ENCODE measurements at regions not wholly inside any gene's neighbourhood (a gene's known extent, or its start where the extent isn't known, plus 50 kb on each side); places are given as distances from the start of the nearest gene placed in this dataset.
"Not testable (repeated sequence)": the region's sequence is repeated elsewhere in the genome, so short reads cannot be mapped to it uniquely, and the experiment has no call there.

GRCh38 chr9:29616844-29617243 is 2043.6 kb upstream of the C9orf72 start:
- TF ChIP-seq POLR2A (IDR thresholded peaks at IDR 0.05; ENCODE audit: low read depth, low read length): no peak
- FAIRE-seq (no peak), DNase-seq (ENCODE audit: insufficient read length, low spot score) (no peak)

GRCh38 chr9:29625292-29625731 is 2052.0 kb upstream of the C9orf72 start:
- TF ChIP-seq POLR2A (IDR thresholded peaks at IDR 0.05; ENCODE audit: low read depth, low read length): no peak
- DNase-seq (ENCODE audit: insufficient read length, low spot score) (no peak), FAIRE-seq (peak; percentile 94)

- TF ChIP-seq POLR2A (IDR thresholded peaks at IDR 0.05; ENCODE audit: low read depth, low read length): no peak
- FAIRE-seq: no peak
- DNase-seq (ENCODE audit: insufficient read length, low spot score): no peak
Measured at GRCh38 chr9:29625931-29626330, 2052.7 kb upstream of the C9orf72 start.

GRCh38 chr9:29628856-29629255 is 2055.6 kb upstream of the C9orf72 start:
- not testable (repeated sequence) for DNase-seq (ENCODE audit: insufficient read length, low spot score); FAIRE-seq

- no peak for TF ChIP-seq POLR2A (IDR thresholded peaks at IDR 0.05; ENCODE audit: low read depth, low read length)
Measured at GRCh38 chr9:29637471-29638237, 2064.4 kb upstream of the C9orf72 start.

GRCh38 chr9:29640507-29640906 is 2067.2 kb upstream of the C9orf72 start:
- TF ChIP-seq POLR2A (IDR thresholded peaks at IDR 0.05; ENCODE audit: low read depth, low read length): no peak
- DNase-seq (ENCODE audit: insufficient read length, low spot score): no peak
- FAIRE-seq: no peak

More at GRCh38 chr9:29637471-29638237, 2064.4 kb upstream of the C9orf72 start:
- no peak for DNase-seq (ENCODE audit: insufficient read length, low spot score)
- no peak for FAIRE-seq

GRCh38 chr9:29644514-29644913 is 2071.2 kb upstream of the C9orf72 start:
- DNase-seq (ENCODE audit: insufficient read length, low spot score) (no peak), FAIRE-seq (no peak)
- no peak for TF ChIP-seq POLR2A (IDR thresholded peaks at IDR 0.05; ENCODE audit: low read depth, low read length)

GRCh38 chr9:29647451-29647850 is 2074.2 kb upstream of the C9orf72 start:
- no peak for TF ChIP-seq POLR2A (IDR thresholded peaks at IDR 0.05; ENCODE audit: low read depth, low read length)
- FAIRE-seq (no peak), DNase-seq (ENCODE audit: insufficient read length, low spot score) (no peak)

GRCh38 chr9:29648132-29648531 is 2074.9 kb upstream of the C9orf72 start:
- no peak for DNase-seq (ENCODE audit: insufficient read length, low spot score)
- no peak for TF ChIP-seq POLR2A (IDR thresholded peaks at IDR 0.05; ENCODE audit: low read depth, low read length)
- no peak for FAIRE-seq

GRCh38 chr9:29648601-29649000 is 2075.3 kb upstream of the C9orf72 start:
- FAIRE-seq (no peak), DNase-seq (ENCODE audit: insufficient read length, low spot score) (no peak)
- TF ChIP-seq POLR2A (IDR thresholded peaks at IDR 0.05; ENCODE audit: low read depth, low read length): no peak

GRCh38 chr9:29656641-29657406 is 2083.5 kb upstream of the C9orf72 start:
- no peak for FAIRE-seq
- TF ChIP-seq POLR2A (IDR thresholded peaks at IDR 0.05; ENCODE audit: low read depth, low read length): no peak
- DNase-seq (ENCODE audit: insufficient read length, low spot score): no peak

GRCh38 chr9:29657821-29658220 is 2084.5 kb upstream of the C9orf72 start:
- no peak for DNase-seq (ENCODE audit: insufficient read length, low spot score)
- FAIRE-seq: no peak
- no peak for TF ChIP-seq POLR2A (IDR thresholded peaks at IDR 0.05; ENCODE audit: low read depth, low read length)

- no peak for FAIRE-seq
- no peak for TF ChIP-seq POLR2A (IDR thresholded peaks at IDR 0.05; ENCODE audit: low read depth, low read length)
- DNase-seq (ENCODE audit: insufficient read length, low spot score): no peak
Measured at GRCh38 chr9:29659014-29659413, 2085.7 kb upstream of the C9orf72 start.

- no peak for TF ChIP-seq POLR2A (IDR thresholded peaks at IDR 0.05; ENCODE audit: low read depth, low read length)
- no peak for FAIRE-seq
- DNase-seq (ENCODE audit: insufficient read length, low spot score): no peak
Measured at GRCh38 chr9:29659736-29660135, 2086.5 kb upstream of the C9orf72 start.

GRCh38 chr9:29668732-29669131 is 2095.5 kb upstream of the C9orf72 start:
- FAIRE-seq: no peak

More at GRCh38 chr9:29668732-29669131, 2095.5 kb upstream of the C9orf72 start:
- DNase-seq (ENCODE audit: insufficient read length, low spot score): no peak
- TF ChIP-seq POLR2A (IDR thresholded peaks at IDR 0.05; ENCODE audit: low read depth, low read length): no peak

Measured in H54 (cell line).